ENCODE measurements at regions not wholly inside any gene's neighbourhood (a gene's known extent, or its start where the extent isn't known, plus 50 kb on each side); places are given as distances from the start of the nearest gene placed in this dataset.
"Not testable (repeated sequence)": the region's sequence is repeated elsewhere in the genome, so short reads cannot be mapped to it uniquely, and the experiment has no call there.

- Mint-ChIP-seq H3K4me3 (no peak overlapping the region), H3K27me3 (peaks cover 0 to 3% of the 10 kb centered on the region in 2 donors), H3K4me1 (ENCODE audit: low read depth in 2 of 2) (no peaks in the 10 kb centered on the region), H3K27ac (no peak overlapping the region), H3K36me3 (no peaks in the 10 kb centered on the region), H3K9me3 (no peaks in the 10 kb centered on the region)
- DNase-seq (ENCODE audit: low spot score) (no peak), ATAC-seq (no peak)
Observed at GRCh38 chr1:24250791-24251190, 63.7 kb upstream of the IFNLR1 start.

- H3K9me3 Mint-ChIP-seq: no peaks in the 10 kb centered on the region
- H3K27ac Mint-ChIP-seq: no peak overlapping the region
- H3K27me3 Mint-ChIP-seq: peaks cover 0 to 3% of the 10 kb centered on the region in 2 donors
- no peak for DNase-seq (ENCODE audit: low spot score)
- H3K36me3 Mint-ChIP-seq: no peaks in the 10 kb centered on the region
- H3K4me1 Mint-ChIP-seq (ENCODE audit: low read depth in 2 of 2): no peaks in the 10 kb centered on the region
- ATAC-seq: no peak
- no peak overlapping the region for H3K4me3 Mint-ChIP-seq
Observed at GRCh38 chr1:24250224-24250623, 63.1 kb upstream of the IFNLR1 start.

- Mint-ChIP-seq H3K4me3 (no peak overlapping the region), H3K27ac (no peak overlapping the region), H3K4me1 (ENCODE audit: low read depth in 2 of 2) (no peaks in the 10 kb centered on the region), H3K27me3 (peaks cover 0 to 5% of the 10 kb centered on the region in 2 donors), H3K9me3 (no peaks in the 10 kb centered on the region), H3K36me3 (no peaks in the 10 kb centered on the region)
- no peak for DNase-seq (ENCODE audit: low spot score)
- ATAC-seq: no peak
Observed at GRCh38 chr1:24248859-24249258, 61.8 kb upstream of the IFNLR1 start.

GRCh38 chr1:24247337-24247736 is 60.2 kb upstream of the IFNLR1 start:
- H3K9me3 Mint-ChIP-seq; H3K4me3 Mint-ChIP-seq; H3K36me3 Mint-ChIP-seq; ATAC-seq; DNase-seq (ENCODE audit: low spot score); H3K27me3 Mint-ChIP-seq; H3K27ac Mint-ChIP-seq; H3K4me1 Mint-ChIP-seq (ENCODE audit: low read depth in 2 of 2): not testable (repeated sequence)

GRCh38 chr1:24244519-24245268 is 57.6 kb upstream of the IFNLR1 start:
- no peaks in the 10 kb centered on the region for H3K4me1 Mint-ChIP-seq (ENCODE audit: low read depth in 2 of 2)
- H3K27me3 Mint-ChIP-seq: peaks cover 0 to 5% of the 10 kb centered on the region in 2 donors
- H3K4me3 Mint-ChIP-seq: no peak overlapping the region
- no peak for DNase-seq (ENCODE audit: low spot score)
- ATAC-seq: no peak
- no peaks in the 10 kb centered on the region for H3K9me3 Mint-ChIP-seq
- no peak overlapping the region for H3K27ac Mint-ChIP-seq
- no peaks in the 10 kb centered on the region for H3K36me3 Mint-ChIP-seq

GRCh38 chr1:24237750-24238395 is 50.8 kb upstream of the IFNLR1 start:
- peaks cover 0 to 8% of the 10 kb centered on the region in 2 donors for H3K27me3 Mint-ChIP-seq
- no peaks in the 10 kb centered on the region for H3K9me3 Mint-ChIP-seq
- ATAC-seq: no peak
- no peak for DNase-seq (ENCODE audit: low spot score)
- no peaks in the 10 kb centered on the region for H3K36me3 Mint-ChIP-seq
- H3K27ac Mint-ChIP-seq: no peak overlapping the region
- H3K4me3 Mint-ChIP-seq: no peak overlapping the region
- no peaks in the 10 kb centered on the region for H3K4me1 Mint-ChIP-seq (ENCODE audit: low read depth in 2 of 2)

- ATAC-seq: no peak
Observed at GRCh38 chr1:24236789-24237371, 49.8 kb upstream of the IFNLR1 start.

More at GRCh38 chr1:24236789-24237371, 49.8 kb upstream of the IFNLR1 start:
- no peaks in the 10 kb centered on the region for H3K9me3 Mint-ChIP-seq
- no peak overlapping the region for H3K27ac Mint-ChIP-seq
- no peak overlapping the region for H3K4me3 Mint-ChIP-seq
- H3K4me1 Mint-ChIP-seq (ENCODE audit: low read depth in 2 of 2): no peaks in the 10 kb centered on the region
- peaks cover 0 to 8% of the 10 kb centered on the region in 2 donors for H3K27me3 Mint-ChIP-seq
- no peak for DNase-seq (ENCODE audit: low spot score)
- H3K36me3 Mint-ChIP-seq: no peaks in the 10 kb centered on the region
